Neural cell (in vitro differentiated cells): ENCODE measurements at regions not wholly inside any gene's neighbourhood (a gene's known extent, or its start where the extent isn't known, plus 50 kb on each side); places are given as distances from the start of the nearest gene placed in this dataset.

Experiments used
- CTCF ChIP-seq: fragments of 450-650 bp; IDR thresholded peaks from 2 replicates; pipeline ENCODE4 v1.5.1; 2014; ENCODE audit warnings: antibody characterized with exemption, mild to moderate bottlenecking, moderate library complexity; ENCODE audit not compliant: poor library complexity, severe bottlenecking
- EZH2 ChIP-seq: fragments of 200-600, 300-800 bp; shearing (Covaris generic), sonication (generic); IDR thresholded peaks from 2 replicates; pipeline ENCODE4 v1.6.1; 2014; ENCODE audit warnings: antibody characterized with exemption, low read length, borderline replicate concordance, mild to moderate bottlenecking; ENCODE audit not compliant: insufficient read depth, poor library complexity, severe bottlenecking
- POLR2AphosphoS5 ChIP-seq: IDR thresholded peaks from 2 replicates; pipeline ENCODE4 v1.6.1; 2012
- RAD21 ChIP-seq: fragments of 450-650 bp; conservative IDR thresholded peaks from 2 replicates; pipeline ENCODE4 v1.6.1; 2014; ENCODE audit warnings: antibody characterized with exemption, mild to moderate bottlenecking, moderate library complexity
- REST ChIP-seq: IDR thresholded peaks from 2 replicates; pipeline ENCODE4 v1.6.1; 2012; ENCODE audit warnings: borderline replicate concordance

GRCh38 chr12:78431931-78432330 is 432.6 kb upstream of the SYT1 start:
- TF ChIP-seq POLR2AphosphoS5 (no peak), CTCF (no peak), RAD21 (no peak), REST (no peak), EZH2 (no peak)
